KMS-11 (cell line): ENCODE measurements at regions not wholly inside any gene's neighbourhood (a gene's known extent, or its start where the extent isn't known, plus 50 kb on each side); places are given as distances from the start of the nearest gene placed in this dataset.
A peak's percentile ranks its signal among the peaks of the same experiment; 100 is the strongest.
"Not testable (repeated sequence)": the region's sequence is repeated elsewhere in the genome, so short reads cannot be mapped to it uniquely, and the experiment has no call there.

Experiments used
- H2AFZ ChIP-seq: fragments of 200-600 bp; sonication (generic); 2 replicates; pipeline ENCODE4 v1.6.1; 2016; ENCODE audit warnings: antibody characterized with exemption, mixed run types, low read depth
- H3K27ac ChIP-seq: fragments of 200-600 bp; sonication (generic); 2 replicates; pipeline ENCODE4 v1.6.1; 2016; ENCODE audit warnings: mild to moderate bottlenecking, mixed run types
- H3K27me3 ChIP-seq: fragments of 200-600 bp; sonication (generic); 2 replicates; pipeline ENCODE4 v1.6.1; 2017; ENCODE audit warnings: mild to moderate bottlenecking, low read depth, mixed run types, moderate library complexity; ENCODE audit not compliant: insufficient read depth
- H3K36me3 ChIP-seq: fragments of 200-600 bp; sonication (generic); 2 replicates; pipeline ENCODE4 v1.6.1; 2017; ENCODE audit warnings: mild to moderate bottlenecking, mixed run types; ENCODE audit not compliant: insufficient read depth
- H3K4me1 ChIP-seq: fragments of 200-600 bp; sonication (generic); 2 replicates; pipeline ENCODE4 v1.6.1; 2016; ENCODE audit warnings: mild to moderate bottlenecking, low read depth, mixed run types; ENCODE audit not compliant: poor library complexity, severe bottlenecking
- H3K4me2 ChIP-seq: fragments of 200-600 bp; sonication (generic); 2 replicates; pipeline ENCODE4 v1.7.0; 2016; ENCODE audit warnings: mild to moderate bottlenecking, mixed run types
- H3K4me3 ChIP-seq: fragments of 200-600 bp; sonication (generic); IDR thresholded peaks from 2 replicates; pipeline ENCODE4 v1.6.1; 2017; ENCODE audit warnings: low read depth, low read length, mixed read lengths; ENCODE audit not compliant: insufficient read depth
- H3K79me2 ChIP-seq: fragments of 200-600 bp; sonication (generic); 2 replicates; pipeline ENCODE4 v1.6.1; 2016; ENCODE audit warnings: low read depth, mixed run types; ENCODE audit not compliant: insufficient read depth
- H3K9ac ChIP-seq: fragments of 200-600 bp; sonication (generic); 2 replicates; pipeline ENCODE4 v1.6.1; 2016; ENCODE audit warnings: mild to moderate bottlenecking, mixed run types
- H4K20me1 ChIP-seq: fragments of 200-600 bp; sonication (generic); 2 replicates; pipeline ENCODE4 v1.6.1; 2016; ENCODE audit warnings: mild to moderate bottlenecking, mixed run types; ENCODE audit not compliant: insufficient read depth
- CTCF ChIP-seq: fragments of 200-600 bp; sonication (generic); conservative IDR thresholded peaks from 2 replicates; pipeline ENCODE4 v1.6.1; 2017; ENCODE audit warnings: low read depth, mild to moderate bottlenecking, antibody characterized with exemption, low read length, moderate library complexity, mixed read lengths

GRCh38 chr5:36502608-36503007, 103.8 kb upstream of the SLC1A3 start:
- Histone ChIP-seq H3K4me3 (no peak overlapping the region), H3K4me2 (no peak overlapping the region), H3K27ac (no peak overlapping the region)

GRCh38 chr5:36505021-36505420, 101.4 kb upstream of the SLC1A3 start:
- Histone ChIP-seq H3K9ac (no peak overlapping the region), H3K4me2 (no peak overlapping the region), H3K4me1 (no peaks in the 10 kb centered on the region), H3K27ac (no peak overlapping the region), H2AFZ (no peak overlapping the region), H3K27me3 (no peaks in the 10 kb centered on the region), H3K79me2 (no peaks in the 10 kb centered on the region), H4K20me1 (no peaks in the 10 kb centered on the region), H3K36me3 (no peaks in the 10 kb centered on the region), H3K4me3 (no peak overlapping the region)
- no peak for TF ChIP-seq CTCF

More at GRCh38 chr5:36502608-36503007, 103.8 kb upstream of the SLC1A3 start:
- H3K79me2 ChIP-seq: no peaks in the 10 kb centered on the region
- no peak overlapping the region for H3K9ac ChIP-seq
- H4K20me1 ChIP-seq: no peaks in the 10 kb centered on the region
- no peak overlapping the region for H2AFZ ChIP-seq
- H3K36me3 ChIP-seq: no peaks in the 10 kb centered on the region
- TF ChIP-seq CTCF: no peak
- H3K4me1 ChIP-seq: no peaks in the 10 kb centered on the region
- H3K27me3 ChIP-seq: no peaks in the 10 kb centered on the region

GRCh38 chr5:36507332-36507952, 99.0 kb upstream of the SLC1A3 start:
- Histone ChIP-seq H3K4me3 (no peak overlapping the region), H2AFZ (no peak overlapping the region), H4K20me1 (no peaks in the 10 kb centered on the region), H3K4me2 (no peak overlapping the region), H3K4me1 (no peaks in the 10 kb centered on the region), H3K36me3 (no peaks in the 10 kb centered on the region), H3K9ac (no peak overlapping the region), H3K27me3 (no peaks in the 10 kb centered on the region), H3K79me2 (no peaks in the 10 kb centered on the region), H3K27ac (no peak overlapping the region)
- peak; percentile 89 for TF ChIP-seq CTCF

- H2AFZ ChIP-seq, H3K27me3 ChIP-seq, H3K4me2 ChIP-seq, H4K20me1 ChIP-seq, H3K27ac ChIP-seq, H3K4me3 ChIP-seq, H3K36me3 ChIP-seq, H3K4me1 ChIP-seq, H3K9ac ChIP-seq, H3K79me2 ChIP-seq: not testable (repeated sequence)
Measured at GRCh38 chr5:36508331-36508730, 98.1 kb upstream of the SLC1A3 start.

GRCh38 chr5:36513647-36514046, 92.8 kb upstream of the SLC1A3 start:
- H2AFZ ChIP-seq, H3K36me3 ChIP-seq, H4K20me1 ChIP-seq, H3K9ac ChIP-seq, H3K27me3 ChIP-seq, H3K27ac ChIP-seq, H3K4me1 ChIP-seq, H3K4me2 ChIP-seq, H3K79me2 ChIP-seq, H3K4me3 ChIP-seq: not testable (repeated sequence)
